SK-N-SH treated with all-trans-retinoic acid at 6 μM for 48 hours (cell line): ENCODE measurements at regions not wholly inside any gene's neighbourhood (a gene's known extent, or its start where the extent isn't known, plus 50 kb on each side); places are given as distances from the start of the nearest gene placed in this dataset.

Source experiments
- ATAC-seq: fragments of 200-7000 bp; cut with Tn5 transposase; 3 replicates; pipeline ENCODE4 v1.9.1; 2020; ENCODE audit warnings: mild to moderate bottlenecking, moderate library complexity
- ARNTL ChIP-seq: fragments of 450-650 bp; formaldehyde crosslinking; IDR thresholded peaks from 2 replicates; pipeline ENCODE4 v1.5.0; 2020; ENCODE audit warnings: low read depth, mild to moderate bottlenecking, moderate library complexity, borderline replicate concordance
- BACH2 ChIP-seq: fragments of 250-450 bp; sonication (Bioruptor Pico); IDR thresholded peaks from 2 replicates; pipeline ENCODE4 v1.9.0; 2021; ENCODE audit warnings: mild to moderate bottlenecking, borderline replicate concordance
- CSDC2 ChIP-seq: fragments of 250-450 bp; sonication (Bioruptor Pico); IDR thresholded peaks from 2 replicates; pipeline ENCODE4 v1.5.0; 2020; ENCODE audit warnings: mild to moderate bottlenecking, moderate library complexity
- CSRNP3 ChIP-seq: fragments of 250-450 bp; sonication (Bioruptor Pico); IDR thresholded peaks from 2 replicates; pipeline ENCODE4 v1.5.1; 2021; ENCODE audit warnings: mild to moderate bottlenecking, moderate library complexity
- ESRRG ChIP-seq: fragments of 250-450 bp; sonication (Bioruptor Pico); IDR thresholded peaks from 2 replicates; pipeline ENCODE4 v1.6.1; 2021; ENCODE audit warnings: mild to moderate bottlenecking
- ISL1 ChIP-seq: fragments of 250-450 bp; sonication (Bioruptor Pico); IDR thresholded peaks from 2 replicates; pipeline ENCODE4 v2.1.2; 2022; ENCODE audit warnings: mild to moderate bottlenecking, moderate library complexity
- POU6F1 ChIP-seq: fragments of 250-450 bp; sonication (Bioruptor Pico); IDR thresholded peaks from 2 replicates; pipeline ENCODE4 v1.8.0; 2021; ENCODE audit warnings: low read depth, mild to moderate bottlenecking, moderate library complexity, borderline replicate concordance
- PPARA ChIP-seq: fragments of 250-450 bp; sonication (Bioruptor Pico); IDR thresholded peaks from 2 replicates; pipeline ENCODE4 v1.5.0; 2020; ENCODE audit warnings: mild to moderate bottlenecking, borderline replicate concordance
- RARB ChIP-seq: fragments of 250-450 bp; sonication (Bioruptor Pico); IDR thresholded peaks from 2 replicates; pipeline ENCODE4 v1.8.0; 2021; ENCODE audit warnings: mild to moderate bottlenecking, moderate library complexity
- SNAI2 ChIP-seq: fragments of 250-450 bp; sonication (Bioruptor Pico); IDR thresholded peaks from 2 replicates; pipeline ENCODE4 v1.5.0; 2020; ENCODE audit warnings: mild to moderate bottlenecking, moderate library complexity
- TOX ChIP-seq: fragments of 250-450 bp; sonication (Bioruptor Pico); IDR thresholded peaks from 2 replicates; pipeline ENCODE4 v1.8.0; 2021; ENCODE audit warnings: mild to moderate bottlenecking, moderate library complexity, borderline replicate concordance
- TSHZ2 ChIP-seq: fragments of 250-450 bp; sonication (Bioruptor Pico); IDR thresholded peaks from 2 replicates; pipeline ENCODE4 v1.5.0; 2020; ENCODE audit warnings: mild to moderate bottlenecking, moderate library complexity
- ZFP3 ChIP-seq: fragments of 250-450 bp; sonication (Bioruptor Pico); IDR thresholded peaks from 2 replicates; pipeline ENCODE4 v1.5.0; 2020; ENCODE audit warnings: mild to moderate bottlenecking, moderate library complexity
- ZFP30 ChIP-seq: fragments of 450-650 bp; formaldehyde crosslinking; IDR thresholded peaks from 2 replicates; pipeline ENCODE4 v1.5.0; 2022; ENCODE audit warnings: mild to moderate bottlenecking, moderate library complexity
- ZNF565 ChIP-seq: fragments of 450-650 bp; formaldehyde crosslinking; conservative IDR thresholded peaks from 2 replicates; pipeline ENCODE4 v1.5.0; 2020; ENCODE audit warnings: low read depth, mild to moderate bottlenecking, moderate library complexity
- ZNF70 ChIP-seq: fragments of 450-650 bp; formaldehyde crosslinking; IDR thresholded peaks from 2 replicates; pipeline ENCODE4 v1.5.0; 2020; ENCODE audit warnings: mild to moderate bottlenecking, moderate library complexity
- ZNF8 ChIP-seq: fragments of 450-650 bp; formaldehyde crosslinking; IDR thresholded peaks from 2 replicates; pipeline ENCODE4 v1.5.0; 2020; ENCODE audit warnings: mild to moderate bottlenecking, moderate library complexity
- TF ChIP-seq, protein P1 (sequence below): fragments of 250-450 bp; sonication (Bioruptor Pico); IDR thresholded peaks from 2 replicates; pipeline ENCODE4 v1.5.1; 2020; ENCODE audit warnings: low read depth, mild to moderate bottlenecking, moderate library complexity
- TF ChIP-seq, protein P2 (sequence below): fragments of 250-450 bp; sonication (Bioruptor Pico); IDR thresholded peaks from 2 replicates; pipeline ENCODE4 v1.8.0; 2020; ENCODE audit warnings: mild to moderate bottlenecking, moderate library complexity, borderline replicate concordance

DNA sequence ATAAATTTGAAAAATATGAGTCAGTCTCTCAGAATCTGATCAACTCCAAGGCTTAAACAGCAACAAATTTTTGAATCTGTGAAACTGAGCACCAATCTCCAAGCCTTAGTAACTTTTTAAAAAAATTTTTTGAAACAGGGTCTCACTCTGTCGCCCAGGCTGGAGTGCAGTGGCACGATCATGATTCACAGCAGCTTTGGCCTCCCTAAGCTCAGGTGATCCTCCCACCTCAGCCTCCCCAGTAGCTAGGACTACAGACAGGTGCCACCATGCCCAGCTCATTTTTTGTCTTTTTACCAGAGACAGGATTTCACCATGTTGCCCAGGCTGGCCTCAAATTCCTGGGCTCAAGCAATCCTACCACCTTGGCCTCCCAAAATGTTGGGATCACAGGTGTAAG lies 207.9 kb upstream of the TCF21 start:
- TF ChIP-seq TSHZ2 (CRISPR knock-in tag), result no peak
- ATAC-seq, result no peak

GRCh38 chr6:133681891-133682290 lies 207.0 kb upstream of the TCF21 start:
- ATAC-seq, result no peak
- TF ChIP-seq, protein P1, sequence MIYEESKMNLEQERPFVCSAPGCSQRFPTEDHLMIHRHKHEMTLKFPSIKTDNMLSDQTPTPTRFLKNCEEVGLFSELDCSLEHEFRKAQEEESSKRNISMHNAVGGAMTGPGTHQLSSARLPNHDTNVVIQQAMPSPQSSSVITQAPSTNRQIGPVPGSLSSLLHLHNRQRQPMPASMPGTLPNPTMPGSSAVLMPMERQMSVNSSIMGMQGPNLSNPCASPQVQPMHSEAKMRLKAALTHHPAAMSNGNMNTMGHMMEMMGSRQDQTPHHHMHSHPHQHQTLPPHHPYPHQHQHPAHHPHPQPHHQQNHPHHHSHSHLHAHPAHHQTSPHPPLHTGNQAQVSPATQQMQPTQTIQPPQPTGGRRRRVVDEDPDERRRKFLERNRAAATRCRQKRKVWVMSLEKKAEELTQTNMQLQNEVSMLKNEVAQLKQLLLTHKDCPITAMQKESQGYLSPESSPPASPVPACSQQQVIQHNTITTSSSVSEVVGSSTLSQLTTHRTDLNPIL (CRISPR knock-in tag), result no peak
- TF ChIP-seq, protein P2, sequence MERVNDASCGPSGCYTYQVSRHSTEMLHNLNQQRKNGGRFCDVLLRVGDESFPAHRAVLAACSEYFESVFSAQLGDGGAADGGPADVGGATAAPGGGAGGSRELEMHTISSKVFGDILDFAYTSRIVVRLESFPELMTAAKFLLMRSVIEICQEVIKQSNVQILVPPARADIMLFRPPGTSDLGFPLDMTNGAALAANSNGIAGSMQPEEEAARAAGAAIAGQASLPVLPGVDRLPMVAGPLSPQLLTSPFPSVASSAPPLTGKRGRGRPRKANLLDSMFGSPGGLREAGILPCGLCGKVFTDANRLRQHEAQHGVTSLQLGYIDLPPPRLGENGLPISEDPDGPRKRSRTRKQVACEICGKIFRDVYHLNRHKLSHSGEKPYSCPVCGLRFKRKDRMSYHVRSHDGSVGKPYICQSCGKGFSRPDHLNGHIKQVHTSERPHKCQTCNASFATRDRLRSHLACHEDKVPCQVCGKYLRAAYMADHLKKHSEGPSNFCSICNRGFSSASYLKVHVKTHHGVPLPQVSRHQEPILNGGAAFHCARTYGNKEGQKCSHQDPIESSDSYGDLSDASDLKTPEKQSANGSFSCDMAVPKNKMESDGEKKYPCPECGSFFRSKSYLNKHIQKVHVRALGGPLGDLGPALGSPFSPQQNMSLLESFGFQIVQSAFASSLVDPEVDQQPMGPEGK (CRISPR knock-in tag), result no peak
- TF ChIP-seq ISL1 (CRISPR knock-in tag) (no peak), ARNTL (CRISPR knock-in tag) (no peak), SNAI2 (CRISPR knock-in tag) (no peak), ESRRG (CRISPR knock-in tag) (no peak), BACH2 (no peak), CSDC2 (CRISPR knock-in tag) (no peak), ZFP3 (CRISPR knock-in tag) (no peak), PPARA (no peak), TOX (CRISPR knock-in tag) (no peak), POU6F1 (CRISPR knock-in tag) (no peak), RARB (CRISPR knock-in tag) (no peak), CSRNP3 (no peak), ZNF70 (CRISPR knock-in tag) (no peak), ZNF8 (CRISPR knock-in tag) (no peak), ZFP30 (CRISPR knock-in tag) (no peak)

DNA sequence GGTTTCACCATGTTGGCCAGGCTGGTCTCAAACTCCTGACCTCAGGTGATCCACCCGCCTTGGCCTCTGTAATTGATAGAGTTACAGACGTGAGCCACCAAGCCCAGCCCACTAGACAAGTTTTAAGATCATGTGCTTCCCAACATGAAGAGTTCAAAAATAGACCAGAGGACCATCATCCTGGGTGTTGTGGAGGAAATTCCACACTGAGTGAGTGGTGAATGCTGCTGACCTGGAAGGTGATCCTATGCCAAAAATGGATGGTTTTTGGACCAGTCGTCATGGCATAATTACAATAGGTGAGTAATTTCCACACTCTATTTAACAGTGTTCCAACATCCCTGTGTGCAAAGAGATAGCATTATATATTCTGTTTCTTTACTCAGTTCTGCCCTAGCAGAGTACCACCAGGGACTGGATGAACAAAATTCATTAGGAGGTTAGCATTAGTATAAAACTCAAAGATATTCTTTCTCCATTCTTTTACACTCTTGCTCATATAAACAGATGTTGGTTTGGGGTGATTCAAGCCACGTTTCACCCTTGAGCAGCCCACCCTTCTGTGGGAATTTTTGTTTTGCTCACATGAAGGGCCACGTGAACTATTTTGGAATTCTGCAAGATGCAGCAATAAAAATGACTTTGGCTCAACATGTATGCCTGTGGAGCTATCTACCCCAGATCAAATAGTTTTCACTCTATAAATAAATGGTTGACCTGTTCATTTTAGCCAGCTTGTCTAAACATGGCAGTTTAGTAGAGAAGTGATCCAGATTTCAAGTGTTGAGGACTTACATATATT lies 206.2 kb upstream of the TCF21 start:
- TF ChIP-seq ZNF565 (no peak), POU6F1 (CRISPR knock-in tag) (no peak), PPARA (no peak), ARNTL (CRISPR knock-in tag) (no peak)
- ATAC-seq, result no peak
